ENCODE measurements at regions not wholly inside any gene's neighbourhood (a gene's known extent, or its start where the extent isn't known, plus 50 kb on each side); places are given as distances from the start of the nearest gene placed in this dataset.

- TF ChIP-seq CTCF (conservative IDR thresholded peaks at IDR 0.05; ENCODE audit: low read depth, low read length) (no peak), EZH2 (IDR thresholded peaks at IDR 0.05; ENCODE audit: borderline replicate concordance, low read depth, low read length, poor library complexity, severe bottlenecking) (no peak)
Observed at GRCh38 chr9:91114450-91114849, 247.3 kb downstream of the AUH start.
